CD14-positive monocyte (primary cell): ENCODE measurements at regions not wholly inside any gene's neighbourhood (a gene's known extent, or its start where the extent isn't known, plus 50 kb on each side); places are given as distances from the start of the nearest gene placed in this dataset.

Experiments used
- DNase-seq, 3 donors: peaks; one replicate each; pipeline ENCODE4 v3.0.0-alpha.2; 2011 to 2022
- H2AFZ ChIP-seq: 2 replicates; pipeline ENCODE4 v1.6.0; 2012; ENCODE audit warnings: mild to moderate bottlenecking, low read depth, low read length, inconsistent platforms; ENCODE audit not compliant: insufficient read depth, poor library complexity, severe bottlenecking
- H3K27ac ChIP-seq, 2 donors: 1 replicate in 1 of 2; 2 replicates in 1 of 2; pipeline ENCODE4 v1.5.1; 2012 to 2013; ENCODE audit warnings: low read length in 2 of 2, control low read depth in 1 of 2, inconsistent platforms in 1 of 2, low read depth in 1 of 2, mild to moderate bottlenecking in 1 of 2
- H3K27me3 ChIP-seq, 2 donors: one replicate each; pipeline versions ENCODE4 v1.6.0 to v1.6.1; 2011 to 2013; ENCODE audit warnings: low read length in 2 of 2; ENCODE audit not compliant: control insufficient read depth in 2 of 2, insufficient read depth in 2 of 2
- H3K36me3 ChIP-seq, 2 donors: replicated peaks in 1 of 2; 1 replicate in 1 of 2; 2 replicates in 1 of 2; pipeline versions ENCODE4 v1.5.1 to v1.6.1; 2012 to 2013; ENCODE audit warnings: low read length in 2 of 2, control low read depth in 1 of 2, inconsistent platforms in 1 of 2, mild to moderate bottlenecking in 1 of 2; ENCODE audit not compliant: insufficient read depth in 2 of 2, control insufficient read depth in 1 of 2
- H3K4me1 ChIP-seq, 2 donors: 1 replicate in 1 of 2; 2 replicates in 1 of 2; pipeline versions ENCODE4 v1.5.1 to v1.6.1; 2012 to 2013; ENCODE audit warnings: low read length in 2 of 2, control low read depth in 1 of 2, inconsistent platforms in 1 of 2, mild to moderate bottlenecking in 1 of 2, moderate library complexity in 1 of 2; ENCODE audit not compliant: insufficient read depth in 2 of 2, control insufficient read depth in 1 of 2
- H3K4me2 ChIP-seq: replicated peaks from 2 replicates; pipeline ENCODE3; 2012; ENCODE audit warnings: low read length, moderate library complexity, mild to moderate bottlenecking; ENCODE audit not compliant: poor library complexity, severe bottlenecking; ENCODE audit errors: extremely low read depth
- H3K4me3 ChIP-seq, 3 experiments: fragments of 200-600 bp in 1 of 3; sonication (generic) in 1 of 3; replicated peaks in 1 of 3; 1 replicate in 2 of 3; 2 replicates in 1 of 3; pipeline ENCODE4 v1.5.1; 2011 to 2013; ENCODE audit warnings: low read length in 3 of 3, mild to moderate bottlenecking in 3 of 3, control low read depth in 2 of 3, low read depth in 2 of 3, inconsistent platforms in 1 of 3, moderate library complexity in 1 of 3
- H3K79me2 ChIP-seq: 2 replicates; pipeline ENCODE4 v1.6.0; 2012; ENCODE audit warnings: mild to moderate bottlenecking, control low read depth, inconsistent platforms, low read length, moderate library complexity; ENCODE audit not compliant: insufficient read depth
- H3K9ac ChIP-seq: 2 replicates; pipeline ENCODE4 v1.6.0; 2017; ENCODE audit warnings: low read length, mild to moderate bottlenecking; ENCODE audit not compliant: insufficient read depth, poor library complexity, severe bottlenecking
- H3K9me3 ChIP-seq, 2 donors: replicated peaks in 1 of 2; 1 replicate in 1 of 2; 2 replicates in 1 of 2; pipeline versions ENCODE4 v1.5.1 to v1.6.1; 2012 to 2013; ENCODE audit warnings: low read length in 2 of 2, control low read depth in 1 of 2; ENCODE audit not compliant: control insufficient read depth in 1 of 2, insufficient read depth in 1 of 2
- H4K20me1 ChIP-seq: 2 replicates; pipeline ENCODE4 v1.6.0; 2012; ENCODE audit warnings: mild to moderate bottlenecking, low read length, control low read depth, moderate library complexity; ENCODE audit not compliant: insufficient read depth
- H3K27ac Mint-ChIP-seq, 7 donors: one replicate each; pipeline ENCODE4 v1.8.0; 2020; ENCODE audit warnings: mild to moderate bottlenecking in 7 of 7, mixed read lengths in 7 of 7, moderate library complexity in 6 of 7, inconsistent platforms in 2 of 7
- H3K27me3 Mint-ChIP-seq, 3 donors: one replicate each; pipeline ENCODE4 v1.8.0; 2021 to 2022; ENCODE audit warnings: low read depth in 3 of 3, mild to moderate bottlenecking in 3 of 3, mixed read lengths in 3 of 3, moderate library complexity in 3 of 3, inconsistent platforms in 1 of 3
- H3K36me3 Mint-ChIP-seq, 2 donors: one replicate each; pipeline ENCODE4 v1.8.0; 2020; ENCODE audit warnings: mixed read lengths in 2 of 2, inconsistent platforms in 1 of 2, mild to moderate bottlenecking in 1 of 2
- H3K4me1 Mint-ChIP-seq: one replicate; pipeline ENCODE4 v1.8.0; 2020; ENCODE audit warnings: mild to moderate bottlenecking, mixed read lengths
- H3K4me3 Mint-ChIP-seq, 2 donors: one replicate each; pipeline ENCODE4 v1.8.0; 2020; ENCODE audit warnings: mild to moderate bottlenecking in 2 of 2, mixed read lengths in 2 of 2, moderate library complexity in 1 of 2
- H3K9me3 Mint-ChIP-seq, 7 donors: one replicate each; pipeline ENCODE4 v1.8.0; 2020 to 2022; ENCODE audit warnings: mixed read lengths in 7 of 7, mild to moderate bottlenecking in 6 of 7, moderate library complexity in 6 of 7, inconsistent platforms in 2 of 7
- WGBS: methylation state at CpG from one replicate; pipeline ENCODE4 v1.1.5; 2013; ENCODE audit warnings: missing lambda C conversion rate; ENCODE audit not compliant: insufficient coverage; 5-methylcytosine and 5-hydroxymethylcytosine counted together
- intact Hi-C, 2 donors: fragments of 100-400 bp; cut with micrococcal nuclease; formaldehyde crosslinking; loops; one replicate each; pipeline versions ENCODE4 v1.15.0 to v1.15.1; 2023
- TF ChIP-seq, protein P1 (sequence below): fragments of 200-600 bp; IDR thresholded peaks from one replicate; pipeline ENCODE4 v1.8.0; 2022; ENCODE audit warnings: antibody characterized with exemption, mild to moderate bottlenecking

DNA sequence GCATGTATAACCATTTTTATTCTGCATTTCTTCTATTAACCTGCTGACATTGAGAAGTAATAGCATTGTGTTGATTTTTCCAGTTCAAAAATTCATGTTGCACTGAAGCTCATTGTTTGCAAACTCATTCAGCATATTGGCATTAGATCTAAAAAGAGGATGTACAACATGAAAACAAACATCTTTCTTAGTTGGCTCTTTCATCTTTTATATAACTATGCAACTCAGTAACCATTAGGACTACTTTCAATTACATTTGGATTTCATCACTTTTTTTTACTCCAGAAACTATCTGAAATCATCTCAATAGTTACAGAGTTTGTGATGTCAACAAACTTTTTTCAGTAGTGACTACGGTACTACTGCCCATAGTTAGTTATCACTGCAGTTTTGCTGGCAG is 346.0 kb upstream of the EPHA5 start:
- 80% methylated on average over 1 of the region's 1 CpG for WGBS
- H3K4me3 ChIP-seq = no peak overlapping the region
- DNase-seq = no peak
- Mint-ChIP-seq H3K36me3 (no peaks in the 10 kb centered on the region), H3K27me3 (no peaks in the 10 kb centered on the region), H3K4me3 (no peak overlapping the region), H3K4me1 (no peaks in the 10 kb centered on the region), H3K9me3 (peaks cover 9 to 20% (median 13%) of the 10 kb centered on the region in 7 donors), H3K27ac (no peak overlapping the region)
- intact Hi-C loops = no loop called here
- no peak overlapping the region for H3K4me2 ChIP-seq
- no peak overlapping the region for H3K27ac ChIP-seq
- no peaks in the 10 kb centered on the region for H3K4me1 ChIP-seq
- no peaks in the 10 kb centered on the region for H4K20me1 ChIP-seq
- peaks cover 16 to 18% of the 10 kb centered on the region in 2 donors for H3K9me3 ChIP-seq
- no peaks in the 10 kb centered on the region for H3K27me3 ChIP-seq
- H3K36me3 ChIP-seq = no peaks in the 10 kb centered on the region
- H3K9ac ChIP-seq = no peak overlapping the region
- TF ChIP-seq, protein P1, sequence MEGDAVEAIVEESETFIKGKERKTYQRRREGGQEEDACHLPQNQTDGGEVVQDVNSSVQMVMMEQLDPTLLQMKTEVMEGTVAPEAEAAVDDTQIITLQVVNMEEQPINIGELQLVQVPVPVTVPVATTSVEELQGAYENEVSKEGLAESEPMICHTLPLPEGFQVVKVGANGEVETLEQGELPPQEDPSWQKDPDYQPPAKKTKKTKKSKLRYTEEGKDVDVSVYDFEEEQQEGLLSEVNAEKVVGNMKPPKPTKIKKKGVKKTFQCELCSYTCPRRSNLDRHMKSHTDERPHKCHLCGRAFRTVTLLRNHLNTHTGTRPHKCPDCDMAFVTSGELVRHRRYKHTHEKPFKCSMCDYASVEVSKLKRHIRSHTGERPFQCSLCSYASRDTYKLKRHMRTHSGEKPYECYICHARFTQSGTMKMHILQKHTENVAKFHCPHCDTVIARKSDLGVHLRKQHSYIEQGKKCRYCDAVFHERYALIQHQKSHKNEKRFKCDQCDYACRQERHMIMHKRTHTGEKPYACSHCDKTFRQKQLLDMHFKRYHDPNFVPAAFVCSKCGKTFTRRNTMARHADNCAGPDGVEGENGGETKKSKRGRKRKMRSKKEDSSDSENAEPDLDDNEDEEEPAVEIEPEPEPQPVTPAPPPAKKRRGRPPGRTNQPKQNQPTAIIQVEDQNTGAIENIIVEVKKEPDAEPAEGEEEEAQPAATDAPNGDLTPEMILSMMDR = no peak
- H3K79me2 ChIP-seq = no peaks in the 10 kb centered on the region
- H2AFZ ChIP-seq = no peak overlapping the region

DNA sequence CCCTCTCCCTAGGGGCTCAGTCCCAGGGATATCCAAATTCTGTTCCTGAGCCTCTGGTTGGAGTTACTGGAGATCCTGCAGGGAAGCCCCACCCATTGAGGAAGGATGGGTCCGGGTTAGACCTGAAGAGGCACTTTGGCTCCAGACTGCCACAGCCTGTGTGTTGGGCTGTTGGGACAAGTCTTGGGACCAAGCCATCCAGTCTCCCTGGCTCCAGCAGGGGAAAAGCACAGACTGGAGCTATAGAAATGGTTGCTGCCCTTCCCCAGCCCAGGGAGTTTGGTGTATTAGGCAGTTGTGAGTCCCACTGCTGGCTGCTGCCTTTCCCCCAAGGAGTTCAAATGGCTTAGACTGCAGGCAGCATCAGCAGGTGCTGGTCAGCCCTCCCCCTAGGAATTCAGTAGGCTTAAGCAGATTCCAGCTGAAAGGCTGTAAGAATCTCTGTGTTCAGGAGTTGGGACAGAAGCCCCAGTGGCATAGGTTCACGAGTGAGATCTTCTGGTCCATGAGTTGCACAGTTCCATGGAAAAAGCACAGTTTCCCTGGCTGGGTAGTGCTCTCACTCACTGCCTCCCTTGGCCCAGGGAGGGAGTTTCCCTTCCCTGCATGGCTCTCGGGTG is 344.0 kb upstream of the EPHA5 start:
- H3K27me3 Mint-ChIP-seq = no peaks in the 10 kb centered on the region
- H3K9me3 ChIP-seq = peaks cover 16 to 18% of the 10 kb centered on the region in 2 donors
- no peak overlapping the region for H2AFZ ChIP-seq
- no peaks in the 10 kb centered on the region for H3K79me2 ChIP-seq
- H3K27ac ChIP-seq = no peak overlapping the region
- intact Hi-C loops = no loop called here
- no peaks in the 10 kb centered on the region for H3K36me3 Mint-ChIP-seq
- no peaks in the 10 kb centered on the region for H3K27me3 ChIP-seq
- no peak overlapping the region for H3K4me2 ChIP-seq
- peaks cover 9 to 17% (median 15%) of the 10 kb centered on the region in 7 donors for H3K9me3 Mint-ChIP-seq
- H3K4me3 Mint-ChIP-seq = no peak overlapping the region
- DNase-seq = no peak
- H4K20me1 ChIP-seq = no peaks in the 10 kb centered on the region
- no peaks in the 10 kb centered on the region for H3K4me1 ChIP-seq
- TF ChIP-seq, protein P1 = no peak
- no peak overlapping the region for H3K9ac ChIP-seq
- 52% methylated on average over 2 of the region's 3 CpGs for WGBS
- no peaks in the 10 kb centered on the region for H3K36me3 ChIP-seq
- H3K4me3 ChIP-seq = no peak overlapping the region
- no peak overlapping the region for H3K27ac Mint-ChIP-seq
- H3K4me1 Mint-ChIP-seq = no peaks in the 10 kb centered on the region
